Psoas muscle (tissue), 7 donors: ENCODE measurements at regions not wholly inside any gene's neighbourhood (a gene's known extent, or its start where the extent isn't known, plus 50 kb on each side); places are given as distances from the start of the nearest gene placed in this dataset.

Experiments
- ATAC-seq, 4 donors: fragments of 200-7000 bp; cut with Tn5 transposase; one replicate each; pipeline ENCODE4 v1.9.1; 2020; ENCODE audit warnings: moderate library complexity in 3 of 4, mild to moderate bottlenecking in 2 of 4
- DNase-seq, 2 donors: peaks; one replicate each; pipeline ENCODE4 v3.0.0-alpha.2; 2020
- H3K27ac ChIP-seq: fragments of 200-600 bp; one replicate; pipeline ENCODE4 v1.8.0; 2022
- H3K27me3 ChIP-seq, 3 donors: fragments of 200-600 bp in 1 of 3; one replicate each; pipeline versions ENCODE4 v1.6.1 to v1.8.0; 2013 to 2022; ENCODE audit warnings: low read length in 2 of 3, mild to moderate bottlenecking in 2 of 3, moderate library complexity in 1 of 3; ENCODE audit not compliant: insufficient read depth in 3 of 3
- H3K36me3 ChIP-seq, 2 donors: fragments of 200-600 bp in 1 of 2; one replicate each; pipeline versions ENCODE4 v1.6.1 to v1.8.0; 2013 to 2022; ENCODE audit warnings: low read depth in 1 of 2, mild to moderate bottlenecking in 1 of 2, moderate library complexity in 1 of 2; ENCODE audit not compliant: insufficient read depth in 1 of 2
- H3K4me1 ChIP-seq: fragments of 200-600 bp; one replicate; pipeline ENCODE4 v1.8.0; 2022
- H3K4me3 ChIP-seq: fragments of 200-600 bp; one replicate; pipeline ENCODE4 v1.8.0; 2022; ENCODE audit warnings: mild to moderate bottlenecking
- H3K9me3 ChIP-seq: fragments of 200-600 bp; one replicate; pipeline ENCODE4 v1.8.0; 2022
- WGBS, 3 donors: extraction: QIAGEN DNeasy Blood & Tissue Kit; methylation state at CpG; one replicate each; pipeline versions ENCODE4 v1.1.6 to v1.1.7; 2013; 5-methylcytosine and 5-hydroxymethylcytosine counted together
- intact Hi-C, 2 donors: fragments of 100-400 bp; cut with DNase I; formaldehyde crosslinking; loops; one replicate each; pipeline versions ENCODE4 v1.11.0 to v1.14.2; 2022
- TF ChIP-seq, protein P1 (sequence below): fragments of 200-600 bp; IDR thresholded peaks from one replicate; pipeline ENCODE4 v1.8.0; 2022; ENCODE audit warnings: antibody characterized with exemption
- donor health status: healthy with polysubstance abuse.
- donor health status: DM: no; HTN: no; CAD: no; lungs with moderate emphysema.
- donor health status: Bipolar disorder and iron deficiency.
- donor health status: healthy.
- donor health status: DM: yes; HTN: yes; CAD: no.
- donor health status: DM: no; HTN: no; CAD: no.
- donor health status: DM: yes; HTN: yes; CAD: no.

DNA sequence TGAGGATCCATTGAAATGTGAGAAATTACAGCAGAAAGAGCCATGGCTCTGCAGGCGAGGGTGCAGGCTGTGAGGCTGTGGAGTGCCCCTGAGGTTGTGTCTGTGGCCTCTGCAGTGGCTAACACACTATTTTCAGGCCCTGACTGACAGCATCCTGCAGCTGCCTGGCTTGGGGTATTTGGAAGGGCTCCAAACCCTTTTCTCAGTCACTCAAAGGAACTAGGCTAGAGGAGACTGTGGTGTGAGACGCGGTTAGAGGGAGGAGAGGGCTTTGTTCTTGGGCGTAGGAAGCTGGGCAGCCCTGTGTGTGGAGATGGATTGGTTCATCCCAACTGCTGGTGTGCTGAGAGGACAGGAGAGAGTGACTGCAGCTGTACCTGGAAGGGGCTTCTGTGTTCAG, 134.9 kb downstream of the RAMP3 start:
- Histone ChIP-seq H3K27me3 (no peaks in the 10 kb centered on the region), H3K27ac (no peak overlapping the region), H3K4me1 (no peaks in the 10 kb centered on the region), H3K4me3 (no peak overlapping the region), H3K36me3 (no peaks in the 10 kb centered on the region), H3K9me3 (no peaks in the 10 kb centered on the region)
- TF ChIP-seq, protein P1, sequence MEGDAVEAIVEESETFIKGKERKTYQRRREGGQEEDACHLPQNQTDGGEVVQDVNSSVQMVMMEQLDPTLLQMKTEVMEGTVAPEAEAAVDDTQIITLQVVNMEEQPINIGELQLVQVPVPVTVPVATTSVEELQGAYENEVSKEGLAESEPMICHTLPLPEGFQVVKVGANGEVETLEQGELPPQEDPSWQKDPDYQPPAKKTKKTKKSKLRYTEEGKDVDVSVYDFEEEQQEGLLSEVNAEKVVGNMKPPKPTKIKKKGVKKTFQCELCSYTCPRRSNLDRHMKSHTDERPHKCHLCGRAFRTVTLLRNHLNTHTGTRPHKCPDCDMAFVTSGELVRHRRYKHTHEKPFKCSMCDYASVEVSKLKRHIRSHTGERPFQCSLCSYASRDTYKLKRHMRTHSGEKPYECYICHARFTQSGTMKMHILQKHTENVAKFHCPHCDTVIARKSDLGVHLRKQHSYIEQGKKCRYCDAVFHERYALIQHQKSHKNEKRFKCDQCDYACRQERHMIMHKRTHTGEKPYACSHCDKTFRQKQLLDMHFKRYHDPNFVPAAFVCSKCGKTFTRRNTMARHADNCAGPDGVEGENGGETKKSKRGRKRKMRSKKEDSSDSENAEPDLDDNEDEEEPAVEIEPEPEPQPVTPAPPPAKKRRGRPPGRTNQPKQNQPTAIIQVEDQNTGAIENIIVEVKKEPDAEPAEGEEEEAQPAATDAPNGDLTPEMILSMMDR: no peak
- 24 to 33% (median 29%) methylated on average over 4 of the region's 4 CpGs for WGBS, 3 donors
- intact Hi-C loops: no loop called here
- DNase-seq (no peak), ATAC-seq (no peak)

DNA sequence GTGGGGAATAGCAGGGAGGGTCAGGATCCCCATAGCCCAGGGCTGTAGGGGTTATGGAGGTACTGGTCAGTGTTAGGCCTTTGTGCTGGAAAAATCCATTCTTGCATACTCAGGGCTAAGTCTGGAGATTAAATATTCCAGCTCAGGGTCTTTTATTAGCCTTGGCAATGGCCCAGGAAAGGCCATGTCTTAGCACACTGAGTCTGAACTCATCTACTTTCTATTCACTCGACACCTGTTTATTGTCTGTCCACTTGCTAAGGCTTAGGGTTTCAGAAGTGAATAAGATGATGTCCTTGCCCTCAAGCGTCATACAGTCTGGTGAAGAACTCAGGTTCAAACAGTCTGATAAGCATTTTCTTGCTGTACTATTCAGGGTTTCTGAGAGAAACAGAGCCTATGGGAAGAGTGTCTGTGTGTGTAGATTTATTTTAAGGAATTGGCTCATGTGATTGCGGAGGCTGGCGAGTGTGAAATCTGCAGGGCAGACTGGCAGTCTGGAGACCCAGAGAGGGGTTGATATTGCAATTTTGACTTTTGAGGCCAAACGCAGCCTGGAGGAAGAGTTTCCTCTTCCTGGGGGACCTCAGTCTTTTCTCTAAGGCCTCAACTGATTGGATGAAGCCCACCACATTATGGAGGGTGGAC, 135.8 kb downstream of the RAMP3 start:
- Histone ChIP-seq H3K36me3 (no peaks in the 10 kb centered on the region), H3K4me1 (no peaks in the 10 kb centered on the region), H3K4me3 (no peak overlapping the region), H3K9me3 (no peaks in the 10 kb centered on the region), H3K27me3 (no peaks in the 10 kb centered on the region), H3K27ac (no peak overlapping the region)
- TF ChIP-seq, protein P1: no peak
- ATAC-seq (no peak), DNase-seq (no peak)
- intact Hi-C loops: no loop called here
- WGBS, 3 donors: 84 to 86% (median 86%) methylated on average over 5 of the region's 5 CpGs

DNA sequence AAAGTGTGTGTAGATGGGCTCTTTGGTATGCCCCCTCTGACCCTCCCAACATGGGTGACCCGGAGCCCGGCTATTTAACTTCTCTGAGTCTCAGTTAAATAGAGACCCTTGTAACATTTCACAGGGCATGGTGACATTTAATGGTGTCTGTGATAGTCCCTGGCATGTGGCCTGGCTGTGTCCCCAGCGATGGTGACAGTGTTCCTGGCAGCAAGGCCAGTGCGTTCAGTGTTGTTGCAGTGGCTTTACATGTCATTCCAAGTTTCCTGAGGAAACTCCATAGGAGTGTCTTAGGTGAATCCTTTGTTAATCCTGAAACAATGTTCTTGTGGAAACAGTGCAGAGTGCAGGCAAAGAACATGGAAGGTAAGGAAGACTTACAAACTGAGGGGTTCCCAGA, 137.0 kb downstream of the RAMP3 start:
- TF ChIP-seq, protein P1: no peak
- 65 to 78% (median 74%) methylated on average over 4 of the region's 4 CpGs for WGBS, 3 donors
- intact Hi-C loops: no loop called here
- ATAC-seq (no peak), DNase-seq (no peak)
- peaks cover 2% of the 10 kb centered on the region for H3K9me3 ChIP-seq
- no peaks in the 10 kb centered on the region for H3K27me3 ChIP-seq
- H3K36me3 ChIP-seq: no peaks in the 10 kb centered on the region
- no peak overlapping the region for H3K4me3 ChIP-seq
- no peaks in the 10 kb centered on the region for H3K4me1 ChIP-seq
- H3K27ac ChIP-seq: no peak overlapping the region

DNA sequence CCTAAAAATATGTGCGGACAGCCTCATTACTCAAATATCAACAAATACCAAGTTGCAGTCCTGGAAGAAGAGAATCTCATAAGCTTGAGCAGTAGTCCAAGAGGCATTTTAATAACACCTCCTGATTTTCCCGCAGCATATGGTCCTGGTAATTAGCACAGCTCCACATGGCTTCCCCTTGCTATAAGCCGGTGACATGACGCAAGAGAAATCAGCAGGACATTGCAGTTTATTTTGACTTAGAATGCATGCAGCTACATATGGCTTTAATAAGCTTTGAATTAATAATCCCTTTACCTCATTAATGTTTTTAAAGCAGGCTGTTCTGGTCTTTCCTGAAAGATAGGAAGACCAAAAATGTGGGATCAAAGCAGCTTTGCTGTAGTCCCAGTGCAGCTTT, 137.6 kb downstream of the RAMP3 start:
- peaks cover 2% of the 10 kb centered on the region for H3K9me3 ChIP-seq
- intact Hi-C loops: no loop called here
- DNase-seq (no peak), ATAC-seq (no peak)
- no peaks in the 10 kb centered on the region for H3K36me3 ChIP-seq
- H3K27ac ChIP-seq: no peak overlapping the region
- H3K27me3 ChIP-seq: no peaks in the 10 kb centered on the region
- no peak overlapping the region for H3K4me3 ChIP-seq
- TF ChIP-seq, protein P1: no peak
- no peaks in the 10 kb centered on the region for H3K4me1 ChIP-seq
- 76 to 86% (median 79%) methylated on average over 4 of the region's 4 CpGs for WGBS, 3 donors

DNA sequence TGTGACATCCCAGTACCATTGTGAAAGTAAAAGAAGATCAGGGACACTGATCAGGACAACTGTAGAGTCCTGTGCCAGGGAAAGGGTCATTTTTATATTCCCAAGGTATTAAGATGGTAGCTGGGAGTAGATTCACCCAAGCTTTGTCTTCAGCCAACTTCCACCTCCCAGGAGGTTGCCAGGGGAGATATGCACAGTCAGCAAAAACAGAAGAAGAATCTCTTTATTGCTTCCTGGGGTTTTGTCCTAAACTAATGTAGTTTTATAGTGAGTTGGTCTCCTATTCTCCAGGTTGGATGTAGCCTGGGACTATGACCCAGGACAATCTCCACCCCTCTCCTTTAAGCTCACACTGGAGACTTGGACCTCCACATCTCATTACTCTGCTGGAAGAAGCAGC, 139.2 kb downstream of the RAMP3 start:
- Histone ChIP-seq H3K4me3 (no peak overlapping the region), H3K4me1 (no peaks in the 10 kb centered on the region), H3K9me3 (peaks cover 2% of the 10 kb centered on the region), H3K27me3 (no peaks in the 10 kb centered on the region), H3K27ac (no peak overlapping the region), H3K36me3 (no peaks in the 10 kb centered on the region)
- intact Hi-C loops: no loop called here
- DNase-seq (no peak), ATAC-seq (no peak)
- TF ChIP-seq, protein P1: no peak
